HG02852 (cell line): ENCODE measurements at regions not wholly inside any gene's neighbourhood (a gene's known extent, or its start where the extent isn't known, plus 50 kb on each side); places are given as distances from the start of the nearest gene placed in this dataset.

Source experiments
- ATAC-seq: cut with Tn5 transposase; IDR thresholded peaks from one replicate; pipeline ENCODE4 v1.9.1; 2021; ENCODE audit warnings: mild to moderate bottlenecking, moderate library complexity; ENCODE audit not compliant: unreplicated experiment

DNA sequence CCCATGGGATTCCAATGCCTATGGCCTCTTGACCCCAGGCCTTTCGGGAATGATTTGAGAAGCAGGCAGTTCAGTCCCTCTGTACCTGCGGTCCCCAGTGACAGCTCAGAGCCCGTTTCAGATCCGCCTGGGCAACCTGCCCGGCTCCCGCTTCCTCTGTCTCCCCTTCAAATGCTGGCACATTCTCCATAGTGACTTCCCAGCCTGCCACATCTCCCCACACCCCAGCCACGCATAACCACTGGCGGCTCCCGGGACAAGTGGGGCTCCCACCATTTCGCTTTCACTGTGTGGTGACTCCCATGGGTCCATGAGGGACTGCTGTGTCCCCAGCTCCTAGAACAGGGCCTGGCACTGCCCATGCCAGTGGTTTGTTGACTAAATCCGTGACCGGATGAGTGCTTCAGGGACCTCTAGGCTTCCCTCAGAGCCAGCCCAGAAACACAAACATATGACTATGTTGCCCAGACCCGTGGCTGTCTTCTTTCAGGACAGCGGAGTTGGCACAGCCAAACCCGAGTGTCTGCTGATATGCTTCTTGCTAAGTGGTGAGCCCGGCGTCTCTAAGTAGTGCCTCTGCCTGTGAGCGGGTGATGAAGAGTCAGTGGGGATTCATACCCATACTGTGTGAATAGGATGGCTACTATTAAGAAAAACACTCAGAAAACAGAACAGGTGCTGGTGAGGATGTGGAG, 91.2 kb downstream of the GLI2 start:
- no peak for ATAC-seq

DNA sequence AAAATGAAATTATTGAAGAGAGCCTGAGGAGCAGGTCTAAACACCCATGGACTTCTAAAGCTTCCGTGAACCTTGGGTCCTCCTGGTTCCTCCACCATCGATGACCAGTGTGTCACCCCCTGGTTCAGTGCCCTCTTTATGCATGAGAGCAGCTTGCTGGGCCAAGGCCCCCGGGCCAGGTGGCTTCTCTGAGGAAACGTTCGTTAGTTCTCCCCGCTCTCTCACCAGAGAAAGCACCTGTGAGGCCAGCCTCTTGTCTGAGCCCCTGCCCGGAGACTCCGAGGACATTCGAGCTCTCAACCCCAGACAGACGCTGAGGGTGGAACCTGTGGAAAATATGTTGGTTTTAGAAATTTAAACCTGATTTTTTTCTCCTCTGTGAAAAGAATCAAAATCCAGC, 92.4 kb downstream of the GLI2 start:
- no peak for ATAC-seq

DNA sequence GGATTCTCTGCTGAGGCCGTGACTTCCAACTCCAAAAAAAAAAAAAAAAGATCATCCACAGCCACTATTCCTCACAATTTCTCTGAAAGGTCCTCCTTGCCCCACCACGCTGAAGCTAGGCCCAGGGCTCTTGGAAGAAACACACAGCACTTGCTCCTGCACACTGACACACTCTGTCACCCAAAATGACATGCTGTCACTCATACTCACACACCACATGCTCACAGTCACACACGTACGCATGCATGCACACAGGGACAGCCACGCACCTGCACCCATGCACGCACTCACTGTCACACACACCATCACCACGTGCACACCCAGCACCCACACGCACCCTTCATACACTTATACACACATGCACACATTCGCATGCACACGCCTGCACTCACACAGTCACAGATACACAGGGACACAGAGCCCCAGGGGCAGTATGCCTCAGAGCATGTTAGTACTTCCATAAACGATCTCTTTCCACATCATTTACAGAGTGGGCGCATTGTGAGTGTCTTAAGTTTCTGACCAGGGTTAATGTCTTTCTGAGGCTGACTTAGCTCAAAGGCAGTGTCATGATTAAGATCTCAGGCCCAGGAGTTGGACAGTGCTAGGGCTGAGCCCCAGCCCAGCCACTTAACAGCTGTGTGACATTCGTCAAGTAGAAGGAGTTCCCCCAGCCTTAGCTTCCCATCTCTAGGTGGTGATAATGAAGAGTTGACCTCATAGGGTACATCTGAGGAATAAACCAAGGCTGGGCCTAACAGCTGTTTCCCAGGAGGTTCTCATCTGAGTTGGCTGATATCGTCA, 93.4 kb downstream of the GLI2 start:
- no peak for ATAC-seq

DNA sequence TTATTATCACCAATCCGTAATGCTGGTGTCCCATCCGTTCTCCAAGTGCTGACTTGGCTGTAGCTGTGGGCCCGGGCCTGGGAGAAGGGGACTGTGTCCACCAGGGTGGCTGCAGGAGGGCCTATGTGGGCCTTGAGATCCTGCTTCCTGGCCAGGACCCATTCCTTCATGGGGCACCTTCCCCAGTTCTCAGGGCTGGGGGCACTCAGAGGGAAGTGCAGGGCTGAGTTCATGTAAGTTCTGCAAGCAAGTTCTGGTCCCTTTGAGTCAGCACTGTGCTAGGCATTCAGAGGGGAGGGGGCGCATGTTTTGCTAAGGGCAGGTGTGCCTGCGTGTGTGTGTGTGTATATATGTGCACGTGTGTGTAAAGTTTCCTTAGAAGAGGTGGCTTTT, 94.0 kb downstream of the GLI2 start:
- no peak for ATAC-seq

DNA sequence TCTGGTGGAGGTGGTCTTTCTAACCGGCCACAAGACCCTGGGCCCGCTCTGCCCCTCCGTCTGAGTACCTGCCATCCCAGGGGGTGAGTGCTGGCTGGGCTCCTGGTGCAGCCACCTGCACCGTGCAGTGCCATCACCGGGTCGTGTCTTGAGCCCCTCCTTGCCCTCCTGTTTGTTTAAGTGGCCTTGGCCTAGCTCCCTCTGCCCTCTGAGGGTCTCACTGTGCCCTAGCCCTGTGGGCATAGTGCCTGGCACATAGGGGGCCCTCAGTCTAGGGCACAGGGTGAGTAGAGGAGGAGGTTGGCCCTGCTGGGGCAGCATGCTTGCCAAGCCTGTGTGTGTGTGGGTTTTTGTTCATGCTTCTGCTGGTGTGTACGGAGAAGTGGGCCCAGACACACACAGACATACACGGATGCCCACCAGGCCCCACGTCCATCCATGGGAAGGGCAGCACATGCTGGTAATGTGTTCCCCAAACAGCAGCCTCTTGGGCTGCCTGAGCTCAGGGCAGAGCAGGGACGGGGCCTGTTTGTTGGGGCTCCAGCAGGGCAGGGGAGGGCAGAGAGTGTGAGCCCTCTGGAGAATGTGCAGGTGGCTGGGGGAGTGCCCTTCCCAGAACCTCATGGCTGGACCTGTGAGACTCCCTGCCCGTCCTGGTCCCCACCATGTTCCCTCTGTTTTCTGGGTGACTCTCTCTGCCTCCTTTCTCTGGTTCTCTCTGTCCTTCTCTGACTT, 94.6 kb downstream of the GLI2 start:
- no peak for ATAC-seq

GRCh38 chr2:120831086-120831485, 95.4 kb downstream of the GLI2 start:
- ATAC-seq = no peak

DNA sequence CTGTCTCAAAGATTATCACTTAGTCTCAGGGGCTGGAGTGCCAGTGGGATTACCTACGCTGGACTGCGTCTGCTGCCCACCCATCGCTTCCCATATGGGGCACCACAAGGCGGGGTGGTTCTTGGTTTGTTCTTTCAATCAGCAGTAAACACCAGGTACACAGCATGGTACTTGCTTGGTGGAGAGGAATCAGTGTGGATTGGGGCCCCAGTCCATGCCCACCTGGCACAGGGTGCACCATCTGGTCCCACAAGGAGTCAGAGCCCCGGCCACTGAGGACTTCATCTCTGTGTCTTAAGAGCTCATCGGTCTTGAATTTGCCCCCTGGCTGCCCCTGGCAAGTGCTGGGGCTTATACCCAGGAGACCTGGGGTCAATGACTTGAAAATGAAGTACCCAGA, 96.2 kb downstream of the GLI2 start:
- no peak for ATAC-seq

- ATAC-seq = no peak
Measured at GRCh38 chr2:120832296-120833070, 96.8 kb downstream of the GLI2 start.

DNA sequence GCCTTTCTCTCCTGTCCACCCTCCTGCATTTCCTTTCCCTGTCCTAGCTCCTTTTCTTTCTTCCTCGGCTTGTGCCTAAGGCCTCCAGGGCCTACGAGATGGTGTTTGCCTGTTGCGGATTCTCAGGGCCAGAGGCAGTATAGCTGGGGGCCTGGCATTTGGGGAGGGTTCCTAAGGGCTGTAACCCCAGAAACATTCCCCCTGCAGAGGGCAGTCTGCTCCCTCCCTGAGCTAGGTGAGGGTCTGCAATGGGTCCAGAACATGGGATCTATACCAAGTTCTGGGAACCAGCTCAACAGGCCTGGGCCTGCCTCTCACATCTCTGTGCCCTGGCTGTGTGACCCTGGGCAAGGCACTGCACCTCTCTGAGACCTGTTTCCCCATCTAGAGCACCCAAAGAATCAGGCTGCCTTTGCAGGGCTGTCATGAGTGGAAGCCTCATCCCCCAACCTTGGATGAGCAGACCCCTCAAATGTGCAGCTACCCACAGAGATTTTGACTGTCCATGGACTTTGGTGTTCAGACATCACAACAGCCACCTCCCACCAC, 97.5 kb downstream of the GLI2 start:
- ATAC-seq = no peak

DNA sequence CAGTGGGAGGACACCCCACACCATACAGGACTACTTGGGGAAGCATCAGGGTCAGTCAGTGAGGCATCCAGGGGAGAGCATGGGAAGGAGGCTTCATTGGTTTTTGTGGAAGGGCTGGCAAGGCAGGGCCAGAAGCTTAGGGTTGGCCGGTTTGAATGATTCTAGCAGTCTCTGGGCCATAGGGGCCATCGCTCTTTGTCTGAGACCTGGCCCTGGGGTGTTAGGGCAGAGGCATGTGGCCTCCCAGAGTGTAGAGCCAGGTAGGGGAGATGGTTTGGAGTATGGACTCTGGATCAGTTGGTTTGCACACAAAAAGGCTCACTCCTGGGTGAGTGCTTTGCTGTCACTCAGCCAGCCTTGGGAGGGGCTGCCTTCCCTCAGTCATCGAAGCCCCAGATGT, 98.5 kb downstream of the GLI2 start:
- no peak for ATAC-seq

- ATAC-seq = no peak
Measured at GRCh38 chr2:120836281-120836680, 100.6 kb downstream of the GLI2 start.

GRCh38 chr2:120840795-120841487, 105.3 kb downstream of the GLI2 start:
- no peak for ATAC-seq

- ATAC-seq = no peak
Measured at GRCh38 chr2:120842456-120843439, 107.1 kb downstream of the GLI2 start.

GRCh38 chr2:120844070-120844738, 108.5 kb downstream of the GLI2 start:
- ATAC-seq = no peak

DNA sequence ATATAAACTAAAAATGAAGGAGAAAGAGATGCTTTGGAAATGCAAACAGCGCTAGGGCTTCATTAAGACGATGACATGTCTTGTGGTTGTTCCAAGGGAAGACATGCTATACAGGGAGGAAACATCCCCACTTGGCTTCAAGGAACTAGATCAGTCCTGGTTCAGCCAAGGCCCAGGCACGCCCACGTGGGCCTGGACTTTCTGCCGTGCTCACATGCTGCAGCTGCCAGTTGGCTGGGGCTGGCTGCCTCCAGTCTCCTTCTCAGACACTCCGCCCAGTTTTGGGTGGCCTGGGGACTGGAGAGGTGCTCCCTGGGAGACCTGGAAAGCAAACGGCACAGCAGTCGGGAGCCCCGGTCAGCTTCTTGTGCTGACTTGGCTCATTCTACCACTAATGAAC, 109.6 kb downstream of the GLI2 start:
- no peak for ATAC-seq

DNA sequence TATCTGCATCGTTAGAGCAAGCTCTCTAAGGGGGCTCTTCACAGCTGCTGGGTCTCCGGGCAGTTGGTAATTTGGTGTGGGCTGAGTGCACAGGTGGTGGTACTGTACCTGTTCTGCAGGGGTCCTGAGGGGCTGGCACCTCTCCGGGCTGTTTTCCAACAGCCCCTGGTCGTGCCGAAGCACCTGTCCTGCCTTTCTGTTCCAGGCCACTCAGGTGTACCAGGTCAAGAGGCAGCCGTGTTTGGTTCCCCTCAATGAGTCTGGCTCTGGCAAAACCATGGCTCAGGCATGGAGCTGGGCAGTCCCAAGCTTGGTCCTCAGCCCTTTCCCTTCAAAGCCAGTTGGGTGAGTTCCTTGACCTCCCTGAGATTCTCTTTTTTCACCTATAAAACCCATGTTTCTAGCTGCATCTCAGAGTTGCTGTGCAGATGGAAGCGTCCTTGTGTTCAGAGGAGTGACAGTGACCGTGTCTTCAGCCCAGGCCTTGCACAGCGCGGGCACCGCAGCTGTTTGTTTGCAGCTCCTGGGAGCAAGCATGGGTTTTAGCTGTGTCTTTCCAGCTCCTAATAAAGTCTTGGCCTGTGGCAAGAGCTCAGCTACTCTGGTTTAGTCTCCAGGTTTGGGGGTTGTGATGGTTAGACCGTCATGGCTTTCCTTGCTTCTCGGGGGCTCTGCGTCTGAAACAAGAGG, 110.9 kb downstream of the GLI2 start:
- no peak for ATAC-seq

DNA sequence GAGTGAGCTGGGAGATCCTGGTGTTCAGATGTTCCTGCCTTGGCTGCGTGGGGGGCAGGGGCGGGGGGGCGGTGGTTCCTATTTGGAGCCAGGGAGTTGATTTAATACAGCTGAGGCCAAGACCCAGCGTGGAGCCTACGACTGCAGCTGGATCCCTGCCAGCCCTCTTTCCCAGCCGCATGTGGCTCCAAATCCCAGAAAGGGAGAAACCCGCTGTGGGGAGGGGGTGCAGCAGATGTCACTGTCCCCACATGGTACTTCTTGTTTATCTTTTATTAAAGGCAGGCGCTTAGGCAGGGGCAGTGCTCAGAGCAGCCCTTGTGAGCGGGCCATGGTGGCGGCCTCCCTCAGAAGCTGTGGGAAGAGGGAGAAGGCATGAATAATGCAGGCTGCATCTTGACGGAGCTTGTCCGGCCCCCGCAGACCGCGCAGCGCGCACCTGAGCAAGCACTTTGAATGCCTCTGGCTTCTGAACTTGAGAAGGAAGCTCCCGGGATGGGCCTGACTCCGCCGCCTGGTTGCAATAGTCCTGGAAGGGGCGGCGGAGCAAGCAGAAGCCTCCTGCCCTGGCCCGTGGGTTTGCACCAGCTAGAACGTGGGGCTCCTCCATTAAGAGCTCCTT, 112.1 kb downstream of the GLI2 start:
- ATAC-seq = no peak
